Muscle of leg (tissue), 3 donors: ENCODE measurements at regions not wholly inside any gene's neighbourhood (a gene's known extent, or its start where the extent isn't known, plus 50 kb on each side); places are given as distances from the start of the nearest gene placed in this dataset.
"Not testable (repeated sequence)": the region's sequence is repeated elsewhere in the genome, so short reads cannot be mapped to it uniquely, and the experiment has no call there.

ENCODE experiments used
- DNase-seq: peaks from one replicate; pipeline ENCODE4 v3.0.0; 2013
- H3K27ac ChIP-seq: one replicate; pipeline ENCODE4 v1.5.1; 2013; ENCODE audit warnings: mild to moderate bottlenecking, low read length, control low read depth
- H3K27me3 ChIP-seq: one replicate; pipeline ENCODE4 v1.6.1; 2013; ENCODE audit warnings: low read length; ENCODE audit not compliant: control insufficient read depth, insufficient read depth
- H3K36me3 ChIP-seq: one replicate; pipeline ENCODE4 v1.6.1; 2013; ENCODE audit warnings: low read length; ENCODE audit not compliant: control insufficient read depth, insufficient read depth
- H3K4me1 ChIP-seq: one replicate; pipeline ENCODE4 v1.6.1; 2013; ENCODE audit warnings: low read length; ENCODE audit not compliant: control insufficient read depth, insufficient read depth
- H3K4me3 ChIP-seq: one replicate; pipeline ENCODE4 v1.5.1; 2013; ENCODE audit warnings: low read length, control low read depth
- H3K9me3 ChIP-seq: replicated peaks from 2 replicates; pipeline ENCODE4 v1.6.1; 2013; ENCODE audit warnings: low read depth, low read length; ENCODE audit not compliant: control insufficient read depth
- WGBS: methylation state at CpG from one replicate; pipeline ENCODE4 v1.1.5; 2013; ENCODE audit warnings: missing lambda C conversion rate; ENCODE audit not compliant: insufficient coverage; 5-methylcytosine and 5-hydroxymethylcytosine counted together

- Histone ChIP-seq H3K4me3 (no peak overlapping the region), H3K36me3 (no peaks in the 10 kb centered on the region), H3K27me3 (no peaks in the 10 kb centered on the region), H3K4me1 (no peaks in the 10 kb centered on the region), H3K27ac (no peak overlapping the region), H3K9me3 (no peaks in the 10 kb centered on the region)
- WGBS: 87% methylated on average over 4 of the region's 6 CpGs
- no peak for DNase-seq
These were observed 1111.4 kb downstream of the SORCS1 start for GRCh38 chr10:106053061-106053460.

- Histone ChIP-seq H3K4me3 (no peak overlapping the region), H3K27ac (no peak overlapping the region), H3K9me3 (no peaks in the 10 kb centered on the region), H3K27me3 (no peaks in the 10 kb centered on the region), H3K36me3 (no peaks in the 10 kb centered on the region), H3K4me1 (no peaks in the 10 kb centered on the region)
- WGBS: no CpG with 5 or more reads among the region's 2 CpGs
- no peak for DNase-seq
These were observed 1120.0 kb downstream of the SORCS1 start for GRCh38 chr10:106044503-106044902.

GRCh38 chr10:106043863-106044262, 1120.6 kb downstream of the SORCS1 start:
- Histone ChIP-seq H3K4me1 (no peaks in the 10 kb centered on the region), H3K36me3 (no peaks in the 10 kb centered on the region), H3K27ac (no peak overlapping the region), H3K27me3 (no peaks in the 10 kb centered on the region), H3K9me3 (no peaks in the 10 kb centered on the region), H3K4me3 (no peak overlapping the region)
- WGBS: no CpG with 5 or more reads among the region's 3 CpGs
- DNase-seq: peak; percentile 62

GRCh38 chr10:106038246-106038645, 1126.3 kb downstream of the SORCS1 start:
- no peak for DNase-seq
- H3K27me3 ChIP-seq: no peaks in the 10 kb centered on the region
- H3K9me3 ChIP-seq: peaks cover 4% of the 10 kb centered on the region
- 86% methylated on average over 1 of the region's 1 CpG for WGBS
- H3K4me1 ChIP-seq: no peaks in the 10 kb centered on the region
- H3K36me3 ChIP-seq: no peaks in the 10 kb centered on the region
- no peak overlapping the region for H3K4me3 ChIP-seq
- H3K27ac ChIP-seq: no peak overlapping the region

GRCh38 chr10:106033065-106033464, 1131.4 kb downstream of the SORCS1 start:
- Histone ChIP-seq H3K4me1 (no peaks in the 10 kb centered on the region), H3K27me3 (no peaks in the 10 kb centered on the region), H3K27ac (no peak overlapping the region), H3K9me3 (peaks cover 2% of the 10 kb centered on the region), H3K4me3 (no peak overlapping the region), H3K36me3 (no peaks in the 10 kb centered on the region)
- DNase-seq: no peak

GRCh38 chr10:106032450-106033002, 1132.0 kb downstream of the SORCS1 start:
- Histone ChIP-seq H3K27me3 (no peaks in the 10 kb centered on the region), H3K36me3 (no peaks in the 10 kb centered on the region), H3K4me3 (no peak overlapping the region), H3K9me3 (peaks cover 2% of the 10 kb centered on the region), H3K4me1 (no peaks in the 10 kb centered on the region), H3K27ac (no peak overlapping the region)
- WGBS: no CpG with 5 or more reads among the region's 1 CpG
- DNase-seq: no peak

GRCh38 chr10:106027240-106027639, 1137.3 kb downstream of the SORCS1 start:
- H3K36me3 ChIP-seq: no peaks in the 10 kb centered on the region
- no peaks in the 10 kb centered on the region for H3K9me3 ChIP-seq
- H3K4me3 ChIP-seq: no peak overlapping the region
- no peak overlapping the region for H3K27ac ChIP-seq
- H3K4me1 ChIP-seq: no peaks in the 10 kb centered on the region
- H3K27me3 ChIP-seq: no peaks in the 10 kb centered on the region
- no peak for DNase-seq
- no CpG with 5 or more reads among the region's 1 CpG for WGBS

GRCh38 chr10:106025208-106025811, 1139.2 kb downstream of the SORCS1 start:
- Histone ChIP-seq H3K27me3 (no peaks in the 10 kb centered on the region), H3K9me3 (no peaks in the 10 kb centered on the region), H3K4me3 (no peak overlapping the region), H3K27ac (no peak overlapping the region), H3K36me3 (no peaks in the 10 kb centered on the region), H3K4me1 (no peaks in the 10 kb centered on the region)
- DNase-seq: no peak

GRCh38 chr10:106023329-106023728, 1141.2 kb downstream of the SORCS1 start:
- Histone ChIP-seq H3K4me3 (no peak overlapping the region), H3K27ac (no peak overlapping the region), H3K36me3 (no peaks in the 10 kb centered on the region), H3K4me1 (no peaks in the 10 kb centered on the region), H3K9me3 (no peaks in the 10 kb centered on the region), H3K27me3 (no peaks in the 10 kb centered on the region)
- DNase-seq: no peak
- 80% methylated on average over 1 of the region's 3 CpGs for WGBS

GRCh38 chr10:106019559-106019958, 1144.9 kb downstream of the SORCS1 start:
- H3K4me3 ChIP-seq, H3K27me3 ChIP-seq, H3K4me1 ChIP-seq, H3K9me3 ChIP-seq, H3K27ac ChIP-seq, H3K36me3 ChIP-seq, DNase-seq: not testable (repeated sequence)
- 54% methylated on average over 6 of the region's 6 CpGs for WGBS
